SK-N-MC (cell line): ENCODE measurements at regions not wholly inside any gene's neighbourhood (a gene's known extent, or its start where the extent isn't known, plus 50 kb on each side); places are given as distances from the start of the nearest gene placed in this dataset.

Source experiments
- EZH2 ChIP-seq: fragments of 200-600 bp; sonication (generic); IDR thresholded peaks from one replicate; pipeline ENCODE4 v1.6.1; 2017; ENCODE audit warnings: antibody characterized with exemption
- FOXP2 ChIP-seq: optimal IDR thresholded peaks from 2 replicates; pipeline ENCODE3; 2011; ENCODE audit warnings: mild to moderate bottlenecking, moderate library complexity; ENCODE audit not compliant: insufficient read depth; ENCODE audit errors: extremely low read length, control extremely low read depth
- POLR2AphosphoS5 ChIP-seq: IDR thresholded peaks from 2 replicates; pipeline ENCODE4 v1.6.1; 2012; ENCODE audit warnings: mild to moderate bottlenecking, low read depth, low read length, borderline replicate concordance

DNA sequence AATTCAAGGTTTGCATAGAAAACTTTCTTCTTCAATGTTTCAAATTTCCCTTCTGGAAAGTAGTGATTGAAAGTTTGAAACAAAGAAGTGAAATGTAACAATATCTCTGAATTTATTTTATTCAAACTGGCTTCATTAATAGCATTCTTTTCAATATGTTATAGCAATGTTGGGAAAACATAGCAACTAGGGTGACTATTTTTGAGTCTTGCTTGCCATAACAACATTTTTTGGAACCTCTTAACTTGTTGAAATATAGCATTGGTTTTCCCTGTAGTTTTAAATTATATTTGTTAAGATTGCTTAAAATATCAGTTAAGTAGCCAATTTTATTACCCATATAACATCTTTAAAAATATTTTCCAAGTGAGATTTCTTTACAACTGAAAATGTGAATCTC, 141.7 kb upstream of the OSR1 start:
- TF ChIP-seq POLR2AphosphoS5 (no peak), EZH2 (no peak), FOXP2 (no peak)
